Lung (tissue), 11 donors: ENCODE measurements at regions not wholly inside any gene's neighbourhood (a gene's known extent, or its start where the extent isn't known, plus 50 kb on each side); places are given as distances from the start of the nearest gene placed in this dataset.
A peak's percentile ranks its signal among the peaks of the same experiment; 100 is the strongest.
"Not testable (repeated sequence)": the region's sequence is repeated elsewhere in the genome, so short reads cannot be mapped to it uniquely, and the experiment has no call there.

Experiments used
- ATAC-seq: fragments of 200-7000 bp; cut with Tn5 transposase; one replicate; pipeline ENCODE4 v1.9.1; 2020; ENCODE audit warnings: moderate number of reproducible peaks; ENCODE audit not compliant: insufficient read depth, low FRiP score
- DNase-seq, 3 donors: peaks; one replicate each; pipeline ENCODE4 v3.0.0-alpha.2; 2013 to 2017
- H3K27ac ChIP-seq, 2 donors: one replicate each; pipeline ENCODE4 v1.5.1; 2013; ENCODE audit warnings: mild to moderate bottlenecking in 2 of 2, moderate library complexity in 2 of 2, control low read depth in 1 of 2, inconsistent platforms in 1 of 2, low read depth in 1 of 2, low read length in 1 of 2
- H3K27me3 ChIP-seq, 3 donors: one replicate each; pipeline ENCODE4 v1.5.1; 2013; ENCODE audit warnings: low read length in 2 of 3; ENCODE audit not compliant: control insufficient read depth in 3 of 3, insufficient read depth in 3 of 3
- H3K36me3 ChIP-seq, 4 donors: one replicate each; pipeline ENCODE4 v1.5.1; 2013; ENCODE audit warnings: low read length in 4 of 4, mild to moderate bottlenecking in 1 of 4, moderate library complexity in 1 of 4; ENCODE audit not compliant: control insufficient read depth in 4 of 4, insufficient read depth in 4 of 4
- H3K4me1 ChIP-seq, 5 donors: one replicate each; pipeline ENCODE4 v1.5.1; 2013; ENCODE audit warnings: low read length in 5 of 5, mild to moderate bottlenecking in 2 of 5, moderate library complexity in 1 of 5; ENCODE audit not compliant: control insufficient read depth in 5 of 5, insufficient read depth in 5 of 5
- H3K4me3 ChIP-seq: one replicate; pipeline ENCODE4 v1.5.1; 2013; ENCODE audit warnings: mild to moderate bottlenecking, control low read depth, moderate library complexity
- H3K9ac ChIP-seq, 2 donors: one replicate each; pipeline ENCODE4 v1.5.1; 2013; ENCODE audit warnings: low read length in 2 of 2, control low read depth in 1 of 2; ENCODE audit not compliant: insufficient read depth in 1 of 2
- H3K9me3 ChIP-seq, 4 donors: one replicate each; pipeline ENCODE4 v1.5.1; 2013; ENCODE audit warnings: low read length in 3 of 4, mild to moderate bottlenecking in 1 of 4, moderate library complexity in 1 of 4; ENCODE audit not compliant: control insufficient read depth in 4 of 4, insufficient read depth in 3 of 4
- WGBS, 2 donors: extraction: QIAGEN DNeasy Blood & Tissue Kit; methylation state at CpG; one replicate each; pipeline ENCODE4 v1.1.7; 2013; 5-methylcytosine and 5-hydroxymethylcytosine counted together
- TF ChIP-seq, protein P1 (sequence below): IDR thresholded peaks from 2 replicates; pipeline ENCODE4 v1.5.1; 2012; ENCODE audit warnings: mild to moderate bottlenecking; ENCODE audit errors: control extremely low read depth, extremely low read depth
- donor health status: control.
- donor health status: control.
- donor health status: Bipolar disorder and iron deficiency.
- donor health status: healthy.
- donor health status: DM: yes; HTN: yes; CAD: no.

GRCh38 chr6:168376811-168377483 lies 57.4 kb upstream of the DACT2 start:
- 66 to 68% methylated on average over 19 of the region's 19 CpGs for WGBS, 2 donors
- no peak overlapping the region for H3K27ac ChIP-seq
- no peak overlapping the region for H3K9ac ChIP-seq
- peaks cover 0 to 7% (median 3%) of the 10 kb centered on the region in 3 donors for H3K27me3 ChIP-seq
- H3K36me3 ChIP-seq: no peaks in the 10 kb centered on the region
- H3K4me3 ChIP-seq: no peak overlapping the region
- ATAC-seq (no peak), DNase-seq (no peak)
- peaks cover 0 to 6% (median 2%) of the 10 kb centered on the region in 5 donors for H3K4me1 ChIP-seq
- TF ChIP-seq, protein P1, sequence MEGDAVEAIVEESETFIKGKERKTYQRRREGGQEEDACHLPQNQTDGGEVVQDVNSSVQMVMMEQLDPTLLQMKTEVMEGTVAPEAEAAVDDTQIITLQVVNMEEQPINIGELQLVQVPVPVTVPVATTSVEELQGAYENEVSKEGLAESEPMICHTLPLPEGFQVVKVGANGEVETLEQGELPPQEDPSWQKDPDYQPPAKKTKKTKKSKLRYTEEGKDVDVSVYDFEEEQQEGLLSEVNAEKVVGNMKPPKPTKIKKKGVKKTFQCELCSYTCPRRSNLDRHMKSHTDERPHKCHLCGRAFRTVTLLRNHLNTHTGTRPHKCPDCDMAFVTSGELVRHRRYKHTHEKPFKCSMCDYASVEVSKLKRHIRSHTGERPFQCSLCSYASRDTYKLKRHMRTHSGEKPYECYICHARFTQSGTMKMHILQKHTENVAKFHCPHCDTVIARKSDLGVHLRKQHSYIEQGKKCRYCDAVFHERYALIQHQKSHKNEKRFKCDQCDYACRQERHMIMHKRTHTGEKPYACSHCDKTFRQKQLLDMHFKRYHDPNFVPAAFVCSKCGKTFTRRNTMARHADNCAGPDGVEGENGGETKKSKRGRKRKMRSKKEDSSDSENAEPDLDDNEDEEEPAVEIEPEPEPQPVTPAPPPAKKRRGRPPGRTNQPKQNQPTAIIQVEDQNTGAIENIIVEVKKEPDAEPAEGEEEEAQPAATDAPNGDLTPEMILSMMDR: no peak
- peaks cover 0 to 4% (median 0%) of the 10 kb centered on the region in 4 donors for H3K9me3 ChIP-seq

GRCh38 chr6:168377484-168377855 lies 57.9 kb upstream of the DACT2 start:
- H3K4me1 ChIP-seq: peaks cover 0 to 6% (median 2%) of the 10 kb centered on the region in 5 donors
- H3K9ac ChIP-seq: no peak overlapping the region
- no peak overlapping the region for H3K4me3 ChIP-seq
- H3K36me3 ChIP-seq: no peaks in the 10 kb centered on the region
- H3K27me3 ChIP-seq: peaks cover 0 to 7% (median 0%) of the 10 kb centered on the region in 3 donors
- whole genome bisulfite sequencing, 2 donors: 51 to 60% methylated on average over 17 of the region's 17 CpGs
- H3K9me3 ChIP-seq: peaks cover 0 to 2% (median 0%) of the 10 kb centered on the region in 4 donors
- TF ChIP-seq, protein P1: no peak
- ATAC-seq (no peak), DNase-seq (peak in 1 of 3 donors; percentile 35)
- no peak overlapping the region for H3K27ac ChIP-seq

- H3K36me3 ChIP-seq: no peaks in the 10 kb centered on the region
- no peak overlapping the region for H3K4me3 ChIP-seq
- WGBS, 2 donors: 88 to 91% methylated on average over 28 of the region's 28 CpGs
- H3K4me1 ChIP-seq: peaks cover 0 to 7% (median 2%) of the 10 kb centered on the region in 5 donors
- DNase-seq (no peak), ATAC-seq (no peak)
- TF ChIP-seq, protein P1: no peak
- H3K27ac ChIP-seq: no peak overlapping the region
- peaks cover 0 to 5% (median 0%) of the 10 kb centered on the region in 4 donors for H3K9me3 ChIP-seq
- peaks cover 0 to 7% (median 0%) of the 10 kb centered on the region in 3 donors for H3K27me3 ChIP-seq
- H3K9ac ChIP-seq: no peak overlapping the region
Observed at GRCh38 chr6:168377856-168378832, 58.6 kb upstream of the DACT2 start.

DNA sequence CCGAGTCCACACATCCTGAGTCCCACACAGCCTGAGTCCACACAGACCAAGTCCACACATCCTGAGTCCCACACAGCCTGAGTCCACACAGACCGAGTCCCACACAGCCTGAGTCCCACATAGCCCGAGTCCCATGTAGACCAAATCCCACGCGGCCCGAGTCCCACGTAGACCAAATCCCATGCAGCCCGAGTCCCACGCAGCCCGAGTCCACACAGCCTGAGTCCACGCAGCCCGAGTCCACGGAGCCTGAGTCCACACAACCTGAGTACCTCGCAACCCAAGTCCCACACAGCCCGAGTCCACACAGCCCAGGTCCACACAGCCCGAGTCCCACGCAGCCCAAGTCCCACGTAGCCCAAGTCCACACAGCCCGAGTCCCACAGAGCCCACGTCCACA lies 60.0 kb upstream of the DACT2 start:
- 88 to 92% methylated on average over 20 of the region's 20 CpGs for WGBS, 2 donors
- H3K9ac ChIP-seq, DNase-seq, ATAC-seq, H3K9me3 ChIP-seq, H3K27me3 ChIP-seq, H3K36me3 ChIP-seq, H3K4me3 ChIP-seq, H3K27ac ChIP-seq: not testable (repeated sequence)
- peaks cover 0 to 19% (median 2%) of the 10 kb centered on the region in 5 donors for H3K4me1 ChIP-seq

GRCh38 chr6:168380166-168380955 lies 60.6 kb upstream of the SMOC2 start:
- not testable (repeated sequence) for H3K36me3 ChIP-seq, ATAC-seq, H3K9ac ChIP-seq, H3K9me3 ChIP-seq, H3K27ac ChIP-seq, DNase-seq, H3K27me3 ChIP-seq, H3K4me3 ChIP-seq
- 96% methylated on average over 37 to 38 of the region's 38 CpGs for WGBS, 2 donors
- peaks cover 0 to 24% (median 2%) of the 10 kb centered on the region in 5 donors for H3K4me1 ChIP-seq
